Smooth muscle cell (in vitro differentiated cells): ENCODE measurements at regions not wholly inside any gene's neighbourhood (a gene's known extent, or its start where the extent isn't known, plus 50 kb on each side); places are given as distances from the start of the nearest gene placed in this dataset.

ENCODE experiments used
- DNase-seq: peaks from one replicate; lab custom pipeline; 2025; ENCODE audit not compliant: unreplicated experiment; lab: John Stamatoyannopoulos, UW
- H2AFZ ChIP-seq: fragments of 200-600 bp; sonication (generic); 2 replicates; pipeline ENCODE4 v1.6.0; 2016; ENCODE audit warnings: antibody characterized with exemption, low read depth, mild to moderate bottlenecking
- H3F3A ChIP-seq: fragments of 200-600 bp; sonication (generic); 2 replicates; pipeline ENCODE4 v1.6.0; 2017; ENCODE audit warnings: antibody characterized with exemption, low read depth
- H3K27ac ChIP-seq: fragments of 200-600 bp; sonication (generic); 2 replicates; pipeline ENCODE4 v1.5.1; 2016; ENCODE audit warnings: low read depth, mild to moderate bottlenecking
- H3K27me3 ChIP-seq: fragments of 200-600 bp; sonication (generic); 2 replicates; pipeline ENCODE4 v1.6.1; 2016; ENCODE audit warnings: low read depth, mild to moderate bottlenecking
- H3K36me3 ChIP-seq: fragments of 200-600 bp; sonication (generic); 2 replicates; pipeline ENCODE4 v1.5.1; 2016; ENCODE audit warnings: low read depth
- H3K4me1 ChIP-seq: fragments of 200-600 bp; sonication (generic); 2 replicates; pipeline ENCODE4 v1.5.1; 2016; ENCODE audit warnings: low read depth
- H3K4me2 ChIP-seq: fragments of 200-600 bp; sonication (generic); 2 replicates; pipeline ENCODE4 v1.6.0; 2016; ENCODE audit warnings: mild to moderate bottlenecking
- H3K4me3 ChIP-seq: fragments of 200-600 bp; sonication (generic); 2 replicates; pipeline ENCODE4 v1.5.1; 2016; ENCODE audit warnings: mild to moderate bottlenecking
- H3K79me2 ChIP-seq: fragments of 200-600 bp; sonication (generic); 2 replicates; pipeline ENCODE4 v1.6.0; 2016; ENCODE audit warnings: low read depth, mild to moderate bottlenecking
- H3K9ac ChIP-seq: fragments of 200-600 bp; sonication (generic); 2 replicates; pipeline ENCODE4 v1.6.0; 2016; ENCODE audit warnings: low read depth
- H3K9me3 ChIP-seq: fragments of 200-600 bp; sonication (generic); replicated peaks from 2 replicates; pipeline ENCODE4 v1.5.1; 2016; ENCODE audit warnings: low read depth
- H4K20me1 ChIP-seq: fragments of 200-600 bp; sonication (generic); 2 replicates; pipeline ENCODE4 v1.6.0; 2016; ENCODE audit warnings: low read depth
- CTCF ChIP-seq: fragments of 200-600 bp; sonication (generic); IDR thresholded peaks from 2 replicates; pipeline ENCODE4 v1.5.1; 2017; ENCODE audit warnings: borderline replicate concordance, mild to moderate bottlenecking, antibody characterized with exemption; ENCODE audit not compliant: insufficient read depth, poor library complexity, severe bottlenecking
- WGBS: methylation state at CpG from one replicate; pipeline ENCODE4 v1.1.7; 2016; ENCODE audit warnings: low lambda C conversion rate; 5-methylcytosine and 5-hydroxymethylcytosine counted together

- H3K36me3 ChIP-seq = no peaks in the 10 kb centered on the region
- peaks cover 5% of the 10 kb centered on the region for H3K4me1 ChIP-seq
- no peaks in the 10 kb centered on the region for H3K79me2 ChIP-seq
- no peak overlapping the region for H3K27ac ChIP-seq
- no peak overlapping the region for H2AFZ ChIP-seq
- DNase-seq = no peak
- H3K9me3 ChIP-seq = no peaks in the 10 kb centered on the region
- no peak overlapping the region for H3K9ac ChIP-seq
- H4K20me1 ChIP-seq = no peaks in the 10 kb centered on the region
- no peaks in the 10 kb centered on the region for H3F3A ChIP-seq
- H3K27me3 ChIP-seq = no peaks in the 10 kb centered on the region
- H3K4me3 ChIP-seq = no peak overlapping the region
- TF ChIP-seq CTCF = no peak
- H3K4me2 ChIP-seq = no peak overlapping the region
- 67% methylated on average over 1 of the region's 1 CpG for WGBS
Measured at GRCh38 chr10:63069318-63069717, 63.8 kb upstream of the NRBF2 start.

GRCh38 chr10:63068246-63068645 lies 64.9 kb upstream of the NRBF2 start:
- H4K20me1 ChIP-seq = no peaks in the 10 kb centered on the region
- peaks cover 5% of the 10 kb centered on the region for H3K4me1 ChIP-seq
- H3K79me2 ChIP-seq = no peaks in the 10 kb centered on the region
- no peak for DNase-seq
- no peak for TF ChIP-seq CTCF
- no peaks in the 10 kb centered on the region for H3F3A ChIP-seq
- no peaks in the 10 kb centered on the region for H3K9me3 ChIP-seq
- H3K9ac ChIP-seq = no peak overlapping the region
- H3K36me3 ChIP-seq = no peaks in the 10 kb centered on the region
- WGBS = 92% methylated on average over 7 of the region's 7 CpGs
- no peaks in the 10 kb centered on the region for H3K27me3 ChIP-seq
- H3K27ac ChIP-seq = no peak overlapping the region
- no peak overlapping the region for H3K4me3 ChIP-seq
- no peak overlapping the region for H3K4me2 ChIP-seq
- H2AFZ ChIP-seq = no peak overlapping the region

- Histone ChIP-seq H3K36me3 (no peaks in the 10 kb centered on the region), H2AFZ (no peak overlapping the region), H3F3A (no peaks in the 10 kb centered on the region), H3K4me1 (peaks cover 5% of the 10 kb centered on the region), H3K4me3 (no peak overlapping the region), H3K9ac (no peak overlapping the region), H3K79me2 (no peaks in the 10 kb centered on the region), H3K27ac (no peak overlapping the region), H3K9me3 (no peaks in the 10 kb centered on the region), H4K20me1 (no peaks in the 10 kb centered on the region), H3K27me3 (no peaks in the 10 kb centered on the region), H3K4me2 (no peak overlapping the region)
- DNase-seq = no peak
- WGBS = 89% methylated on average over 5 of the region's 5 CpGs
- no peak for TF ChIP-seq CTCF
Measured at GRCh38 chr10:63066606-63067005, 66.5 kb upstream of the NRBF2 start.

GRCh38 chr10:63064706-63065105 lies 68.4 kb upstream of the NRBF2 start:
- peak overlapping the region; percentile 22 for H2AFZ ChIP-seq
- no peak overlapping the region for H3K9ac ChIP-seq
- no peak overlapping the region for H3K4me3 ChIP-seq
- no peaks in the 10 kb centered on the region for H3K79me2 ChIP-seq
- H4K20me1 ChIP-seq = no peaks in the 10 kb centered on the region
- 76% methylated on average over 4 of the region's 4 CpGs for WGBS
- H3K27ac ChIP-seq = no peak overlapping the region
- H3K27me3 ChIP-seq = no peaks in the 10 kb centered on the region
- H3K4me1 ChIP-seq = peaks cover 5% of the 10 kb centered on the region
- no peaks in the 10 kb centered on the region for H3K36me3 ChIP-seq
- no peak overlapping the region for H3K4me2 ChIP-seq
- TF ChIP-seq CTCF = no peak
- H3K9me3 ChIP-seq = no peaks in the 10 kb centered on the region
- no peak for DNase-seq
- H3F3A ChIP-seq = no peaks in the 10 kb centered on the region
